ENCODE measurements at regions not wholly inside any gene's neighbourhood (a gene's known extent, or its start where the extent isn't known, plus 50 kb on each side); places are given as distances from the start of the nearest gene placed in this dataset.
"Not testable (repeated sequence)": the region's sequence is repeated elsewhere in the genome, so short reads cannot be mapped to it uniquely, and the experiment has no call there.

DNA sequence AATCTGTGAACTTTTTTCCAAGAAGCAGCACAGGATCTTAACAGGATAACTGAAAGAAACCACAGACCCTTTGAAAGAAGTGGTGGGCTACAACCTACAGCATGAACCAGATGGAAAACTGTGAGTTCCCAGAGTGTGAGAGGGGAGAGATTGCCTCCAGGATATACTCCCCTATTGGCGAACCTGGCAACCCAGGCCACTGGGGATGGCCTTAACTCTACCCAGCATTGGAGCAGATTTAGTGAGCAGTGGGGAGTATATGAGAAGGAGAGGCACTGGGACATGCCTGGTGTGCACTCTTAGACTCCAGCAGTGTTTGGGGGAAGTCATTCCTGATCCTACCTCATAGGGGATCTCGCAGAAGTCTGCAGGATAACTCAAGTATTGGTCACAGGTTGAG is 201.0 kb upstream of the TP63 start:
- Histone ChIP-seq H3K4me1 (replicated peaks) (peaks cover 5% of the 10 kb centered on the region), H3K4me3 (no peak overlapping the region), H3K9me3 (no peaks in the 10 kb centered on the region), H3K27me3 (replicated peaks; ENCODE audit: insufficient read depth) (no peaks in the 10 kb centered on the region), H3K36me3 (no peaks in the 10 kb centered on the region), H3K27ac (no peak overlapping the region)
- 97% methylated on average over 2 of the region's 2 CpGs for WGBS
- intact Hi-C loops (cut with DNase I) = no loop called here
- TF ChIP-seq POLR2A (IDR thresholded peaks at IDR 0.05) = no peak
- no peak for TF ChIP-seq CTCF (IDR thresholded peaks at IDR 0.05)
- TF ChIP-seq POLR2AphosphoS5 (IDR thresholded peaks at IDR 0.05) = no peak
- DNase-seq (ENCODE audit: low spot score) = no peak

DNA sequence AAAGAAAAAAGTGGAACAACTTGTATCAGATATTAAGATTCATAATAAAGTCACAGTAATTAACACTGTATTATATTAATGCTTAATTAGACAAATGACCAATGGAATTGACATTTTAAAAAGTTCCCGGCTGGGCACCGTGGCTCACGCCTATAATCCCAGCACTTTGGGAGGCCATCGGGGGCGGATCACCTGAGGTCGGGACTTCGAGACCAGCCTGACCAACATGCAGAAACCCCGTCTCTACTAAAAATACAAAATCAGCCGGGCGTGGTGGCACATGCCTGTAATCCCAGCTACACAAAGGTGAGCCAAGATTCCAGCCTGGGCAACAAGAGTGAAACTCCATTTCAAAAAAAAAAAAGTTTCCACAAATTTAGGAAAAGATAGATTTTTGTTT is 188.9 kb upstream of the TP63 start:
- WGBS = 87% methylated on average over 10 of the region's 10 CpGs
- DNase-seq (ENCODE audit: low spot score); H3K4me1 ChIP-seq (replicated peaks); H3K36me3 ChIP-seq; H3K27me3 ChIP-seq (replicated peaks; ENCODE audit: insufficient read depth); H3K27ac ChIP-seq; intact Hi-C loops (cut with DNase I); H3K9me3 ChIP-seq; H3K4me3 ChIP-seq: not testable (repeated sequence)

DNA sequence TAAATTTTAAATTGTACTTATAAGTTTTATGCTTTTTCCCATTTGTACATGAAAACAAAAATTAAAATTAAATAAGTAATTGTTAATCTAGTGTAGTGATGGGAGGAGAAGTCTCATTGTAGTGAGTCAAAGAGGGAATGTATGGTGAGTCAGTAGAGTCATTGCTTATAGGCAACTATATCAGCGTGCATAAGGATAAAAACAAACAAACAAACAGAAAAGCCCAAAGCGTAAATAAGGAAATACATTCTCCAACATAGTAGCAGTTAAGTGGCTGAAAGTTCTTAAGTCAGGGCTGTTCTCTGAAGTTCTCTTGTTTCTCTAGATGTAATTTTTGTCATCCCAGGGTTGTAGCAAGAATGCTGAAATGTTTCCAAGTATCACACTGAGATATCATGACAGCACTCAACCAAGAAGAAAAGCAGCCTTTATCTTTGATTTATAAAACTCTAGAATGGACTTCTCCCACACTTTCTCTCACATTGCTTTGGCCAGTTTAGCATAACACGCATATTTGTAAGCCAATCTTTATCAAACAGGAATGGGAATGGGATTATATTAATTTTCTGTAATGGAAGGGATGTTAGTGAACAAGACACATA is 184.1 kb upstream of the TP63 start:
- WGBS = 95% methylated on average over 3 of the region's 3 CpGs
- Histone ChIP-seq H3K9me3 (no peaks in the 10 kb centered on the region), H3K27me3 (replicated peaks; ENCODE audit: insufficient read depth) (no peaks in the 10 kb centered on the region), H3K36me3 (no peaks in the 10 kb centered on the region), H3K4me1 (replicated peaks) (no peaks in the 10 kb centered on the region), H3K27ac (no peak overlapping the region), H3K4me3 (no peak overlapping the region)
- DNase-seq (ENCODE audit: low spot score) = no peak
- no peak for TF ChIP-seq CTCF (IDR thresholded peaks at IDR 0.05)
- no peak for TF ChIP-seq POLR2AphosphoS5 (IDR thresholded peaks at IDR 0.05)
- no peak for TF ChIP-seq POLR2A (IDR thresholded peaks at IDR 0.05)
- intact Hi-C loops (cut with DNase I) = no loop called here

DNA sequence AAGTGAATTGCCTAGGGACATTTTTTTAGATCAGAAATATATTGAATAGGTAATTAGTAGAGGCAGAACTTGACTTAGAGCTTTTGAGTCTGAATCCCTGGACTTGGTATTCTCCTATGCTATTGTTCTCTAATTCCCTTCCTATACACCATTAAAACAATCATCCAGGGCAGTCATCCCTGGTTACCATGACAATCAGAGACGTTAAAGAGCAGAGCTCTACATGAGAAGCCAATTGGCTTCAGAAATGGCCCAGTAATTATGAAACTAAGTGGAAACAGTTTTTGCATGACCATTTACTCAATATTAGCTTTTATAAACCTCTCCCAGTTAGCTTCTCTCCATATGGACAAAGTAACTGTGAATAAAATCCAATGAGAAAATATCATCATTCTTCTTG is 182.1 kb upstream of the TP63 start:
- WGBS = 33% methylated on average over 1 of the region's 1 CpG
- no peak for DNase-seq (ENCODE audit: low spot score)
- Histone ChIP-seq H3K4me3 (no peak overlapping the region), H3K4me1 (replicated peaks) (no peaks in the 10 kb centered on the region), H3K27me3 (replicated peaks; ENCODE audit: insufficient read depth) (no peaks in the 10 kb centered on the region), H3K27ac (no peak overlapping the region), H3K36me3 (no peaks in the 10 kb centered on the region), H3K9me3 (no peaks in the 10 kb centered on the region)
- TF ChIP-seq POLR2AphosphoS5 (IDR thresholded peaks at IDR 0.05) (no peak), CTCF (IDR thresholded peaks at IDR 0.05) (no peak), POLR2A (IDR thresholded peaks at IDR 0.05) (no peak)
- intact Hi-C loops (cut with DNase I) = no loop called here

DNA sequence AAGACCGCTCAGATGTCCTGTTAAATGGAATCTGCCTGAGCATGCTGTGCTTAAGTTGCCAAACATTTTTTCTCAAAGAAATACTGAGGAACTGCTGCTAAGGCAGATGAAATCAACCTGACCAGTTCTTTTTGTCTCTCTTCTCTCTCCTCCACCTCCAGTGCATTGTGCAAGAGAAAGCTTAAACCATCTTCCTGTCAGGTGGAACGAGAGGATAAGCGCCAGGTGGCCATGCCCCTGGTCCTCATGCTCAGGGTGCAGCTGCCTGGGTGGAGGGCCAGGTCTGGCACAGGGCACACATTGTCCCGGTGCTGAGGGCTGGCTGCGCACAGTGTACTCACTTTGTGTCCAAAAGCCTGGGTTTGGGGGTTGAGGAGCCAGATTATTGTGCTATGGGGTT is 176.2 kb upstream of the TP63 start:
- peak; percentile 31 for DNase-seq (ENCODE audit: low spot score)
- 35% methylated on average over 5 of the region's 5 CpGs for WGBS
- intact Hi-C loops (cut with DNase I) = no loop called here
- Histone ChIP-seq H3K36me3 (no peaks in the 10 kb centered on the region), H3K27me3 (replicated peaks; ENCODE audit: insufficient read depth) (no peaks in the 10 kb centered on the region), H3K4me3 (no peak overlapping the region), H3K4me1 (replicated peaks) (no peaks in the 10 kb centered on the region), H3K9me3 (no peaks in the 10 kb centered on the region), H3K27ac (no peak overlapping the region)
- peak; percentile 59 for TF ChIP-seq POLR2AphosphoS5 (IDR thresholded peaks at IDR 0.05)
- TF ChIP-seq POLR2A (IDR thresholded peaks at IDR 0.05) = no peak
- TF ChIP-seq CTCF (IDR thresholded peaks at IDR 0.05) = no peak

Data from prostate gland (tissue), 2 donors.